OCI-LY3 (cell line): ENCODE measurements at regions not wholly inside any gene's neighbourhood (a gene's known extent, or its start where the extent isn't known, plus 50 kb on each side); places are given as distances from the start of the nearest gene placed in this dataset.

Experiments
- CTCF ChIP-seq: fragments of 200-600, 300-600 bp; sonication (generic); IDR thresholded peaks from 2 replicates; pipeline ENCODE4 v1.5.1; 2014; ENCODE audit warnings: antibody characterized with exemption, low read length, low read depth
- EZH2phosphoT487 ChIP-seq: fragments of 200-600 bp; shearing (Covaris generic); IDR thresholded peaks from 2 replicates; pipeline ENCODE4 v1.6.1; 2018; ENCODE audit warnings: antibody characterized with exemption, mixed run types, low read depth

DNA sequence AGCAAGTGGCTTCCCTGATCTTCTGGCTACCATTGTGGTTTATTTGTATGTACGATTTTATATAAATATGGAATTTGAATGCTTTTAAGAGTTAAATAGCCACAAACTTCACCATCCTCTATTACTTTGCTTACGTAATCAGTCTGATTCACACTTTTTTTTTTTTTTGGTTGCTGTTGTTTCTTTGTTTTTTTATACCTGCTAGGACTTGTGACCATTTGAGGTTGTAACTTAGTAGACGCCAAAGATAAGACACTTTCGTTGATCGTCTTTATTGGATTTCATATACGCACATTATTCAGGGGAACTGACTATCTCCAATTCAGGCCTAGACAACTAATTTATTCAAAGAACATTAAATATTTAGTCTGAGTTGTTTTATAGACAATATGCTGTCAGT lies 559.0 kb downstream of the CBLN4 start:
- TF ChIP-seq CTCF, result no peak
- no peak for TF ChIP-seq EZH2phosphoT487
